ENCODE measurements at regions not wholly inside any gene's neighbourhood (a gene's known extent, or its start where the extent isn't known, plus 50 kb on each side); places are given as distances from the start of the nearest gene placed in this dataset.

DNA sequence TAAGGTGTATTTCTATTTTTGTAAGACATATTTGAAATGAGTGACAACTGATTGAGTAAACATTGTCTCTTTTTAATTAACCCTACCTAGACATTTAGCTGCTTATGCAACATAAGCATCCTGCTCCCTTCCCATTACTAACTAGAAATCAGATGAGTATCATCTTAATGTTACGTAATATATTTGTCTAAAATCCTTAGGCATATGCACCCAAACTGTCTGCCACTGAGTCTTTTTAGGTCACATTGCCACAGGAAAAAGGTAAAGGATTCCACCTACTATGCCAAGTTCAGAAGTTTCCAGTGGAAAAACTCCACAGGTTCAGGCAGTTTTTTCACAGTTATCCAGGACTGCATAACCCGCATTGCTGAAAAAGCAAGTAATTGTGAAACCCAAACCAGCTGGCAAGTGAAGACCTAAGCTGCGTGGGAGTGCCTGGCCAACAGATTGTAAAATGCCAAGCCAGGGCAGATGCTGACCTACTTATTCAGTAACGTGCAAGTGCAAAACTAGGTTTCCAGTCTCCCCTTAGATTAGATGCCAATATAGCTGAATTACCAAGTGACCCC, 983.7 kb downstream of the GATA3 start:
- WGBS (ENCODE audit: low lambda C conversion rate, missing lambda C conversion rate) = 86% methylated on average over 4 of the region's 4 CpGs

DNA sequence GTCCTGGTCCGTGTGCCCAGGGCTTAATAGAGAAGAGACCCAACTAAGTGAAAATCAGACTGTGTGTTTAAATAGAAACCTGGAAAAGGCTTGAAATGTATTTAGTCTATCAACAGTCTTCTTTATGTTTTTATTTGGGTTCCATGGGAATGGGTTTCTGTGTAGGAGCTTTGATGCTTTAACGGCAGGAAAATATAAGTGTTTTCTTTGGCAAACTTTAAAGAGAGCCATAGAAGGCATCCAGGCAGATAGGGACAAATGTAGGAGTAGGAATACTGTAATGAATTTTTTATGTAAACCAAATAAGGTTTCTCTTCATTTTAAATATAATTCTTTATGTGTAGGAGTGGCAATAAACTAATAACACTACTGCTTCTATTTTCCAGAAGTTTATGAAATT, 989.0 kb downstream of the GATA3 start:
- Histone ChIP-seq H3K4me2 (no peak overlapping the region), H3K79me2 (no peaks in the 10 kb centered on the region), H3K4me3 (no peak overlapping the region), H3K27ac (no peak overlapping the region), H3K4me1 (ENCODE audit: insufficient read depth) (no peaks in the 10 kb centered on the region), H3K27me3 (no peaks in the 10 kb centered on the region), H3K36me3 (replicated peaks; ENCODE audit: insufficient read depth, low read depth) (no peaks in the 10 kb centered on the region), H3K9me3 (ENCODE audit: low read depth) (no peaks in the 10 kb centered on the region), H4K20me1 (ENCODE audit: insufficient read depth, poor library complexity, severe bottlenecking) (no peaks in the 10 kb centered on the region), H2AFZ (no peak overlapping the region), H3K9me2 (replicated peaks; ENCODE audit: insufficient read depth) (no peaks in the 10 kb centered on the region)
- 63% methylated on average over 2 of the region's 2 CpGs for WGBS (ENCODE audit: low lambda C conversion rate, missing lambda C conversion rate)
- TF ChIP-seq EZH2phosphoT487 (IDR thresholded peaks at IDR 0.05; ENCODE audit: low read depth, severe bottlenecking, unreplicated experiment) (no peak), CTCF (IDR thresholded peaks at IDR 0.05; ENCODE audit: poor library complexity) (no peak), EZH2 (IDR thresholded peaks at IDR 0.05; ENCODE audit: borderline replicate concordance) (no peak)
- DNase-seq (ENCODE audit: low spot score) = no peak

More for the DNA sequence above, 983.7 kb downstream of the GATA3 start:
- Histone ChIP-seq H2AFZ (no peak overlapping the region), H4K20me1 (ENCODE audit: insufficient read depth, poor library complexity, severe bottlenecking) (no peaks in the 10 kb centered on the region), H3K4me1 (ENCODE audit: insufficient read depth) (no peaks in the 10 kb centered on the region), H3K27me3 (no peaks in the 10 kb centered on the region), H3K79me2 (no peaks in the 10 kb centered on the region), H3K4me3 (no peak overlapping the region), H3K36me3 (replicated peaks; ENCODE audit: insufficient read depth, low read depth) (no peaks in the 10 kb centered on the region), H3K4me2 (no peak overlapping the region), H3K9me3 (ENCODE audit: low read depth) (no peaks in the 10 kb centered on the region), H3K27ac (no peak overlapping the region), H3K9me2 (replicated peaks; ENCODE audit: insufficient read depth) (no peaks in the 10 kb centered on the region)
- TF ChIP-seq CTCF (IDR thresholded peaks at IDR 0.05; ENCODE audit: poor library complexity) (no peak), EZH2phosphoT487 (IDR thresholded peaks at IDR 0.05; ENCODE audit: low read depth, severe bottlenecking, unreplicated experiment) (no peak), EZH2 (IDR thresholded peaks at IDR 0.05; ENCODE audit: borderline replicate concordance) (no peak)
- DNase-seq (ENCODE audit: low spot score) = no peak

- no peaks in the 10 kb centered on the region for H3K9me3 ChIP-seq (ENCODE audit: low read depth)
- no peaks in the 10 kb centered on the region for H3K27me3 ChIP-seq
- H3K27ac ChIP-seq = no peak overlapping the region
- H4K20me1 ChIP-seq (ENCODE audit: insufficient read depth, poor library complexity, severe bottlenecking) = no peaks in the 10 kb centered on the region
- no peaks in the 10 kb centered on the region for H3K9me2 ChIP-seq (replicated peaks; ENCODE audit: insufficient read depth)
- H3K79me2 ChIP-seq = no peaks in the 10 kb centered on the region
- no peak for TF ChIP-seq EZH2 (IDR thresholded peaks at IDR 0.05; ENCODE audit: borderline replicate concordance)
- TF ChIP-seq CTCF (IDR thresholded peaks at IDR 0.05; ENCODE audit: poor library complexity) = no peak
- TF ChIP-seq EZH2phosphoT487 (IDR thresholded peaks at IDR 0.05; ENCODE audit: low read depth, severe bottlenecking, unreplicated experiment) = no peak
- DNase-seq (ENCODE audit: low spot score) = no peak
- no peak overlapping the region for H3K4me2 ChIP-seq
- no peaks in the 10 kb centered on the region for H3K4me1 ChIP-seq (ENCODE audit: insufficient read depth)
- H2AFZ ChIP-seq = no peak overlapping the region
- no peaks in the 10 kb centered on the region for H3K36me3 ChIP-seq (replicated peaks; ENCODE audit: insufficient read depth, low read depth)
- H3K4me3 ChIP-seq = no peak overlapping the region
These were observed 990.8 kb downstream of the GATA3 start for GRCh38 chr10:9045311-9045710.
